Lower lobe of right lung (tissue), 2 donors: ENCODE measurements at regions not wholly inside any gene's neighbourhood (a gene's known extent, or its start where the extent isn't known, plus 50 kb on each side); places are given as distances from the start of the nearest gene placed in this dataset.

Experiments used
- ATAC-seq, 2 donors: fragments of 200-7000 bp; cut with Tn5 transposase; one replicate each; pipeline ENCODE4 v1.9.1; 2020 to 2022; ENCODE audit warnings: mild to moderate bottlenecking in 2 of 2, moderate library complexity in 2 of 2
- DNase-seq: peaks from one replicate; pipeline ENCODE4 v3.0.0-alpha.2; 2020
- H3K27ac ChIP-seq: fragments of 200-600 bp; one replicate; pipeline ENCODE4 v1.8.0; 2022
- H3K27me3 ChIP-seq: fragments of 200-600 bp; one replicate; pipeline ENCODE4 v1.8.0; 2022; ENCODE audit warnings: low read depth
- H3K36me3 ChIP-seq: fragments of 200-600 bp; one replicate; pipeline ENCODE4 v1.8.0; 2022; ENCODE audit warnings: mild to moderate bottlenecking
- H3K4me1 ChIP-seq: fragments of 200-600 bp; one replicate; pipeline ENCODE4 v1.8.0; 2022
- H3K4me3 ChIP-seq: fragments of 200-600 bp; one replicate; pipeline ENCODE4 v1.8.0; 2022; ENCODE audit warnings: mild to moderate bottlenecking
- H3K9me3 ChIP-seq: fragments of 200-600 bp; one replicate; pipeline ENCODE4 v1.8.0; 2022
- intact Hi-C: fragments of 100-400 bp; cut with DNase I; formaldehyde crosslinking; loops from one replicate; pipeline ENCODE4 v1.11.0; 2022
- TF ChIP-seq, protein P1 (sequence below): fragments of 200-600 bp; IDR thresholded peaks from one replicate; pipeline ENCODE4 v1.8.0; 2022; ENCODE audit warnings: antibody characterized with exemption, mild to moderate bottlenecking
- donor health status: DM: no; HTN: yes; CAD: no; lungs with severe emphysema.

DNA sequence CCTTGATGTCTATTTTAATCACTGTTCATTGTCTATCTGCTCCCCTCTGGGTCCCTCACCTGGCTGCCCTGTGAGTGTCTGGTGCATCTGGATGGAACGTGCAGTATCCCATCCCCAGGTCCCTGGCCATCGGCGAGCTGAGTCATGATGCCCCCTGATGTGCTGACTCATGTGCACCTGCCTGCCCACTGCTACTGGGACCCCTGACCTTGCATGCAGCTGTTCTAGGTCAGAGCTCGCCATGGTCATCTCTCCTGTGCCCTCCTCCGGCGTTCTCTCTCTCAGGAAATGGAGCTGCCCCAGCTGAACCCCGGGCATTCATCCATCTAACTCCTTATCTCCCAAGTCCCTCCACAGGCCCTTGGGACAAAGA is 516.2 kb upstream of the HS6ST1 start:
- intact Hi-C loops, result no loop called here
- Histone ChIP-seq H3K4me3 (no peak overlapping the region), H3K9me3 (no peaks in the 10 kb centered on the region), H3K27me3 (no peaks in the 10 kb centered on the region), H3K4me1 (no peaks in the 10 kb centered on the region), H3K27ac (no peak overlapping the region), H3K36me3 (no peaks in the 10 kb centered on the region)
- DNase-seq (no peak), ATAC-seq (no peak)
- TF ChIP-seq, protein P1, sequence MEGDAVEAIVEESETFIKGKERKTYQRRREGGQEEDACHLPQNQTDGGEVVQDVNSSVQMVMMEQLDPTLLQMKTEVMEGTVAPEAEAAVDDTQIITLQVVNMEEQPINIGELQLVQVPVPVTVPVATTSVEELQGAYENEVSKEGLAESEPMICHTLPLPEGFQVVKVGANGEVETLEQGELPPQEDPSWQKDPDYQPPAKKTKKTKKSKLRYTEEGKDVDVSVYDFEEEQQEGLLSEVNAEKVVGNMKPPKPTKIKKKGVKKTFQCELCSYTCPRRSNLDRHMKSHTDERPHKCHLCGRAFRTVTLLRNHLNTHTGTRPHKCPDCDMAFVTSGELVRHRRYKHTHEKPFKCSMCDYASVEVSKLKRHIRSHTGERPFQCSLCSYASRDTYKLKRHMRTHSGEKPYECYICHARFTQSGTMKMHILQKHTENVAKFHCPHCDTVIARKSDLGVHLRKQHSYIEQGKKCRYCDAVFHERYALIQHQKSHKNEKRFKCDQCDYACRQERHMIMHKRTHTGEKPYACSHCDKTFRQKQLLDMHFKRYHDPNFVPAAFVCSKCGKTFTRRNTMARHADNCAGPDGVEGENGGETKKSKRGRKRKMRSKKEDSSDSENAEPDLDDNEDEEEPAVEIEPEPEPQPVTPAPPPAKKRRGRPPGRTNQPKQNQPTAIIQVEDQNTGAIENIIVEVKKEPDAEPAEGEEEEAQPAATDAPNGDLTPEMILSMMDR, result no peak

DNA sequence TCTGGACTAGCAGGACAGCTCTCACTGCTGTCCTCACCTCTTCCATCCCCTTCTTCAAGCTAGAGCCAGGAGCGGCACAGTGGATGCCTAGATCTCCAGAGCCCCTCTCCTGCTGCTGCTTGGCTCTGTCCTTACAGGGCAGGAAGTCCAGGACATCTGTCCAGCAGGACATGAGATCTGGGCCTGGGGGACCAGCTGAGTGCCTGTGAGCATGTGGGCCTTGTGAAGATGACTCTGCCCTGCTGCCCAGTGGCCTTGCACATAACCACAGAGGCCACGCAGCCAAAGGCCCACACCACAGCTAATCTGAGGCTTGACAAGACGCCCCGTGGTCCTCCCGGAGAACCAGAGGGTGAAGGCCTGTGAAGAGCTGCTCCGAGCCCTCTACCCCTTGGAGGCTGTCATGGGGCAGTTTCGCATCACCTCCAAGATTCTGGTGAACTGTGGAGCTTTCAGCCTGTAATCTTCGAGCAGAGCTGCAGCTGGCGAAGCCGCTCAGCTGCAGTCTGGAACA is 516.7 kb upstream of the HS6ST1 start:
- no peak overlapping the region for H3K27ac ChIP-seq
- DNase-seq (no peak), ATAC-seq (no peak)
- H3K4me3 ChIP-seq, result no peak overlapping the region
- TF ChIP-seq, protein P1, result no peak
- intact Hi-C loops, result no loop called here
- H3K36me3 ChIP-seq, result no peaks in the 10 kb centered on the region
- no peaks in the 10 kb centered on the region for H3K4me1 ChIP-seq
- H3K9me3 ChIP-seq, result no peaks in the 10 kb centered on the region
- H3K27me3 ChIP-seq, result no peaks in the 10 kb centered on the region

DNA sequence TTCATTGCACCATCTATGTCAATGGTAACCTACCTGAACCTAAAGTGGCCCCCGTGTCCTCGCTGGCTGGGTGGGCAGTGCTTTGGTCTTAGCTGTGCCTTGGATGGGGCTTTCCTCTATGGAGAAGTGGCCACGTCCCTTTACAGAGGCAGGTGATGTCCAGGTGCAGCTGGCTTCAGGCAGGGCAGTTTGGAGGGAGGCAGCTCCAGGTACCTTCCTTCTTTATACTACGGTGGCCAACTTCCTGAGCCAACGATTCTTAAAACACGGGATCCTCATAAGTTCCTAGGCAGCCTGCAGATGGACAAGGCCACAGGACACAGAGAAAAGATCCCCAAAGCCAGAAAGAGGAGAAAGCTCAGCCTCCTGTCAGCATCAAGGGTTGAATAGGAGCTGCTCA is 517.3 kb upstream of the HS6ST1 start:
- ATAC-seq, result no peak
- Histone ChIP-seq H3K4me1 (no peaks in the 10 kb centered on the region), H3K27me3 (no peaks in the 10 kb centered on the region), H3K4me3 (no peak overlapping the region), H3K9me3 (no peaks in the 10 kb centered on the region), H3K27ac (no peak overlapping the region), H3K36me3 (no peaks in the 10 kb centered on the region)
- DNase-seq, result no peak
- TF ChIP-seq, protein P1, result no peak
- intact Hi-C loops, result no loop called here

DNA sequence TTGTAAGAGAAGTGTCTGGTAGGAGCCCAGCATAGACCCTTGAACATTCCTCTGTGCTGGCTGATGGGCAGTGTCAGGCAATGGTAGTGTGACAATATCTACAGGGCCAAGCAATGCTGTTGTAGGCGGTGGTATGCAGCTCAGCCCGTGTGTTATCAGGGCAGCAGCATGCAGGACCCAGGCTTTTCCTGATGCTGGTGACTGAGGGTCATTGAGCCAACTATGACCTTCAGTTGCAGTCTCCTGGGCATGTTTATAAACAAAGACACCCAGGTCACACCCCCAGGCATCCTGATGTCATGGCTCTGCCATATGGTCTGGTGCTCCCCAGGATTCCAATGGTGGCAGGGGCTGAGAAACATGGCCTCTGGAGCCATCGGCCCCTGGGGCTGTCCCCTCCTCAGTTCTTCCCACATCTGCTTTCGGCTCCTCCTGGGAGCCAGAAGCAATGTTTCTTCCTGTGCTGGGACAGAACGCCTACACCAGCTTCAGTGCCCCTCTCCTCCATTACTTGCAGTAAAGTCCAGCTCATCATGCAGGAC is 518.0 kb upstream of the HS6ST1 start:
- H3K27me3 ChIP-seq, result no peaks in the 10 kb centered on the region
- intact Hi-C loops, result no loop called here
- ATAC-seq (no peak), DNase-seq (no peak)
- no peaks in the 10 kb centered on the region for H3K9me3 ChIP-seq
- no peak overlapping the region for H3K27ac ChIP-seq
- H3K4me1 ChIP-seq, result no peaks in the 10 kb centered on the region
- H3K4me3 ChIP-seq, result no peak overlapping the region
- no peaks in the 10 kb centered on the region for H3K36me3 ChIP-seq
- TF ChIP-seq, protein P1, result no peak

DNA sequence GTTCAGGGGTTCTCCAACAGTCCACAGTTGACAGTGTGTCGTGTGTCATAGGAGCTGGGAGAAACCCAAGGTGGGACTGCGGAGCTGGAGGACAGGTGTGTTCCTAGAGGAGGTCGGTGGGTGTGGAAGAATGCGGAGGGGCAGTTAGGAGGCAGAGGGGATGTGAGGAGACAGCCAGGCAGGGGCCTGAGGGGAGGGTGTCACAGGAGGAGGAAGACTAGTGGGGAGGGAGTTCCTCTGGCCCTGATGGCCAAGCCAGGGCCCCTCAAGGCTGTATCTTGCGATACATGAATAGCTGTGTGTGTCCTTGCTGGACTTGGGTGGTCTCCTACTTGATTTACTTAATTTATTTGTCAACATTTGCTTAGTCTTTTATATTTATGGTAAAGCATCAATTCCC is 519.6 kb upstream of the HS6ST1 start:
- H3K4me1 ChIP-seq, result no peaks in the 10 kb centered on the region
- no peak overlapping the region for H3K4me3 ChIP-seq
- DNase-seq (no peak), ATAC-seq (no peak)
- no peaks in the 10 kb centered on the region for H3K9me3 ChIP-seq
- H3K27ac ChIP-seq, result no peak overlapping the region
- TF ChIP-seq, protein P1, result no peak
- H3K36me3 ChIP-seq, result no peaks in the 10 kb centered on the region
- intact Hi-C loops, result no loop called here
- no peaks in the 10 kb centered on the region for H3K27me3 ChIP-seq

DNA sequence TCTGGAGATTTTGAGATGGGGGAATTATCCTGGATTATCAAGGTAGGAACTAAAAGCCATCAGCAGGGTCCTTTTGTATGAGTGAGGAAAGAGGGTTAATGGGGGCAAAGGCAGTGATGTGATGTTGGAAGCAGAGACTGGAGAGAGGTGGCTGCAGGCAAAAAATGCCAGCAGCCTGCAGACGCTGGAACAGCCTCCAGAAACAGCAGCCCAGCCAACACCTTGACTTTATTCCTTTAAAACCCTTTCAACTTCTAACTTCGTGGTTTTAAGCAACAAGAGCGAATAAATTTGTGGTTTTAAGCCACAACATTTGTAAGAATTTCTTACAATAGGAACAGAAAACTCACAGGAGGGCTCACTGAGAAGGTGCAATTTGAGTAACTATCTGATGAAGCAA is 523.1 kb upstream of the HS6ST1 start:
- H3K9me3 ChIP-seq, result no peaks in the 10 kb centered on the region
- intact Hi-C loops, result no loop called here
- H3K4me3 ChIP-seq, result no peak overlapping the region
- H3K36me3 ChIP-seq, result no peaks in the 10 kb centered on the region
- no peaks in the 10 kb centered on the region for H3K4me1 ChIP-seq
- H3K27me3 ChIP-seq, result no peaks in the 10 kb centered on the region
- no peak for DNase-seq
- no peak overlapping the region for H3K27ac ChIP-seq
- no peak for ATAC-seq
- TF ChIP-seq, protein P1, result no peak
